IMR-90 (cell line): ENCODE measurements at regions not wholly inside any gene's neighbourhood (a gene's known extent, or its start where the extent isn't known, plus 50 kb on each side); places are given as distances from the start of the nearest gene placed in this dataset.

ENCODE experiments used
- ATAC-seq: fragments of 200-7000 bp; cut with Tn5 transposase; 2 replicates; pipeline ENCODE4 v1.9.1; 2020; ENCODE audit warnings: low read depth, mild to moderate bottlenecking, moderate library complexity
- BruUV-seq: library from RNA; stranded (reverse); fragments of 400-500 nt; replicated peaks from 2 replicates; lab custom pipeline; 2021; lab: Mats Ljungman, UMichigan
- CTCF ChIA-PET: fragments of 300-600 bp; formaldehyde crosslinking; extraction: SDS; loops from one replicate; lab custom pipeline; 2021; ENCODE audit warnings: antibody characterized with exemption; lab: Yijun Ruan, JAX
- POLR2A ChIA-PET: fragments of 300-600 bp; sonication (Branson Sonifier 250); formaldehyde crosslinking; loops from one replicate; lab custom pipeline; 2022; ENCODE audit warnings: antibody characterized with exemption; ENCODE audit not compliant: unreplicated experiment; lab: Charles Lee
- DNase-seq: peaks from one replicate; pipeline ENCODE4 v3.0.0; 2013
- H2AFZ ChIP-seq: replicated peaks from 2 replicates; pipeline ENCODE3; 2013; ENCODE audit warnings: low read length, mild to moderate bottlenecking; ENCODE audit not compliant: poor library complexity
- H2AK5ac ChIP-seq: 2 replicates; pipeline ENCODE4 v1.6.1; 2013; ENCODE audit warnings: low read depth, low read length, inconsistent platforms
- H2AK9ac ChIP-seq: replicated peaks from 2 replicates; pipeline ENCODE3; 2013; ENCODE audit warnings: mild to moderate bottlenecking, low read depth, low read length, moderate library complexity; ENCODE audit not compliant: poor library complexity
- H2BK120ac ChIP-seq: 2 replicates; pipeline ENCODE4 v1.6.1; 2013; ENCODE audit warnings: low read depth, low read length, inconsistent platforms
- H2BK15ac ChIP-seq: 3 replicates; pipeline ENCODE4 v1.6.1; 2013; ENCODE audit warnings: low read depth, low read length, inconsistent platforms
- H2BK20ac ChIP-seq: 2 replicates; pipeline ENCODE4 v1.6.1; 2013; ENCODE audit warnings: low read depth, mild to moderate bottlenecking, inconsistent platforms, low read length, moderate library complexity
- H2BK5ac ChIP-seq: 2 replicates; pipeline ENCODE4 v1.6.1; 2013; ENCODE audit warnings: mild to moderate bottlenecking, low read depth, low read length, inconsistent platforms; ENCODE audit not compliant: poor library complexity, severe bottlenecking
- H3K14ac ChIP-seq: replicated peaks from 2 replicates; pipeline ENCODE4 v1.6.1; 2013; ENCODE audit warnings: low read depth, low read length, inconsistent platforms
- H3K18ac ChIP-seq: 2 replicates; pipeline ENCODE4 v1.6.1; 2013; ENCODE audit warnings: low read depth, low read length, control low read depth
- H3K23ac ChIP-seq: 2 replicates; pipeline ENCODE4 v1.6.1; 2013; ENCODE audit warnings: low read depth, low read length, inconsistent platforms
- H3K27ac ChIP-seq: 2 replicates; pipeline ENCODE4 v1.5.1; 2013; ENCODE audit warnings: mild to moderate bottlenecking, control low read depth, low read length; ENCODE audit not compliant: insufficient read depth
- H3K27me3 ChIP-seq: 2 replicates; pipeline ENCODE4 v1.6.1; 2013; ENCODE audit warnings: low read length; ENCODE audit not compliant: control insufficient read depth, insufficient read depth
- H3K36me3 ChIP-seq: 2 replicates; pipeline ENCODE4 v1.6.1; 2013; ENCODE audit warnings: low read length, mixed read lengths; ENCODE audit not compliant: control insufficient read depth, insufficient read depth
- H3K4ac ChIP-seq: 2 replicates; pipeline ENCODE4 v1.6.1; 2013; ENCODE audit warnings: low read depth, low read length, inconsistent platforms
- H3K4me1 ChIP-seq: 2 replicates; pipeline ENCODE4 v1.6.1; 2013; ENCODE audit warnings: low read length, mixed read lengths; ENCODE audit not compliant: control insufficient read depth, insufficient read depth
- H3K4me2 ChIP-seq: 2 replicates; pipeline ENCODE4 v1.6.1; 2013; ENCODE audit warnings: low read depth, mild to moderate bottlenecking, control low read depth, low read length, moderate library complexity
- H3K4me3 ChIP-seq: 2 replicates; pipeline ENCODE4 v1.5.1; 2013; ENCODE audit warnings: low read depth, mild to moderate bottlenecking, control low read depth, low read length, moderate library complexity; ENCODE audit not compliant: insufficient read depth
- H3K56ac ChIP-seq: 2 replicates; pipeline ENCODE4 v1.6.1; 2013; ENCODE audit warnings: low read length, inconsistent platforms; ENCODE audit not compliant: insufficient read depth; ENCODE audit errors: extremely low read depth
- H3K79me1 ChIP-seq, 2 experiments: 2 replicates each; pipeline ENCODE4 v1.6.1; 2013; ENCODE audit warnings: low read length in 2 of 2, inconsistent platforms in 1 of 2, low read depth in 1 of 2
- H3K9ac ChIP-seq: 2 replicates; pipeline ENCODE4 v1.6.1; 2013; ENCODE audit warnings: low read depth, low read length, control low read depth
- H3K9me1 ChIP-seq: 2 replicates; pipeline ENCODE4 v1.6.1; 2013; ENCODE audit warnings: low read length, inconsistent platforms; ENCODE audit not compliant: insufficient read depth
- H3K9me3 ChIP-seq: 2 replicates; pipeline ENCODE4 v1.6.1; 2013; ENCODE audit warnings: low read length; ENCODE audit not compliant: control insufficient read depth, insufficient read depth
- H4K20me1 ChIP-seq: 2 replicates; pipeline ENCODE4 v1.6.1; 2013; ENCODE audit warnings: low read length, inconsistent platforms; ENCODE audit not compliant: insufficient read depth
- H4K5ac ChIP-seq: 2 replicates; pipeline ENCODE4 v1.6.1; 2013; ENCODE audit warnings: mild to moderate bottlenecking, low read depth, low read length, control low read depth
- H4K8ac ChIP-seq, 2 experiments: 2 replicates each; pipeline ENCODE4 v1.6.1; 2013; ENCODE audit warnings: low read depth in 2 of 2, low read length in 2 of 2, control low read depth in 1 of 2, inconsistent platforms in 1 of 2
- H4K91ac ChIP-seq: 2 replicates; pipeline ENCODE4 v1.6.1; 2013; ENCODE audit warnings: low read depth, low read length, inconsistent platforms; ENCODE audit not compliant: insufficient read depth
- CEBPB ChIP-seq: IDR thresholded peaks from 2 replicates; pipeline ENCODE4 v1.6.1; 2012; ENCODE audit warnings: low read depth, low read length, improper control_type of control experiment
- CTCF ChIP-seq: conservative IDR thresholded peaks from 2 replicates; pipeline ENCODE4 v1.5.1; 2012; ENCODE audit warnings: mild to moderate bottlenecking, low read depth, low read length, improper control_type of control experiment
- MAFK ChIP-seq: IDR thresholded peaks from 2 replicates; pipeline ENCODE4 v1.6.1; 2012; ENCODE audit warnings: low read depth, low read length, improper control_type of control experiment
- NFE2L2 ChIP-seq: fragments of 150-350 bp; IDR thresholded peaks from 2 replicates; pipeline ENCODE4 v1.6.1; 2016; ENCODE audit warnings: low read depth, mild to moderate bottlenecking, low read length
- RFX5 ChIP-seq: IDR thresholded peaks from 2 replicates; pipeline ENCODE4 v1.8.0; 2012; ENCODE audit warnings: low read depth, mild to moderate bottlenecking, low read length, moderate library complexity
- WGBS, 2 experiments: methylation state at CpG; one replicate each; pipeline versions ENCODE4 v1.1.5 to v1.1.7; 2013; ENCODE audit warnings: missing lambda C conversion rate in 2 of 2; ENCODE audit not compliant: insufficient read length in 1 of 2; ENCODE audit errors: extremely low coverage in 2 of 2; 5-methylcytosine and 5-hydroxymethylcytosine counted together
- dilution Hi-C: fragments of 300-500 bp; cut with HindIII; formaldehyde crosslinking; loops from one replicate; pipeline ENCODE4 v1.14.3; 2018; ENCODE audit warnings: low sequenced_read_pairs; ENCODE audit not compliant: unreplicated experiment
- in situ Hi-C: fragments of 300-500 bp; cut with MboI; formaldehyde crosslinking; loops from 3 replicates; pipeline ENCODE4 v1.14.3; 2019; ENCODE audit warnings: low sequenced_read_pairs, inconsistent platforms, mixed read lengths
- intact Hi-C: fragments of 100-400 bp; cut with micrococcal nuclease; formaldehyde crosslinking; loops from 2 replicates; pipeline ENCODE4 v1.10.0; 2022

- no peak overlapping the region for H4K8ac ChIP-seq
- H3K4me1 ChIP-seq = no peaks in the 10 kb centered on the region
- H2AFZ ChIP-seq = no peak overlapping the region
- H3K56ac ChIP-seq = no peak overlapping the region
- in situ Hi-C loops = no loop called here
- H3K4me2 ChIP-seq = no peak overlapping the region
- H3K14ac ChIP-seq = no peak overlapping the region
- ATAC-seq (no peak), DNase-seq (no peak)
- H4K5ac ChIP-seq = no peak overlapping the region
- no peak overlapping the region for H3K23ac ChIP-seq
- H3K4me3 ChIP-seq = no peak overlapping the region
- H2BK20ac ChIP-seq = no peak overlapping the region
- H2AK5ac ChIP-seq = no peak overlapping the region
- CTCF ChIA-PET = no interaction called here
- H3K9me1 ChIP-seq = no peaks in the 10 kb centered on the region
- POLR2A ChIA-PET = no interaction called here
- intact Hi-C loops = no loop called here
- no peak overlapping the region for H2BK15ac ChIP-seq
- H4K91ac ChIP-seq = no peak overlapping the region
- no peak overlapping the region for H3K18ac ChIP-seq
- dilution Hi-C loops = no loop called here
- H3K9me3 ChIP-seq = peaks cover 11% of the 10 kb centered on the region
- 55% methylated on average over 5 of the region's 22 CpGs; no CpG with 5 or more reads in 1 of the 2 experiments for WGBS, 2 experiments
- H4K20me1 ChIP-seq = no peaks in the 10 kb centered on the region
- TF ChIP-seq NFE2L2 (no peak), CTCF (no peak), CEBPB (no peak), MAFK (no peak), RFX5 (no peak)
- H2BK120ac ChIP-seq = no peak overlapping the region
- no peak overlapping the region for H3K27ac ChIP-seq
- no TSS peak for BruUV-seq
- H2AK9ac ChIP-seq = no peak overlapping the region
- no peaks in the 10 kb centered on the region for H3K36me3 ChIP-seq
- no peak overlapping the region for H3K4ac ChIP-seq
- no peaks in the 10 kb centered on the region for H3K27me3 ChIP-seq
- H3K9ac ChIP-seq = no peak overlapping the region
- H3K79me1 ChIP-seq = no peaks in the 10 kb centered on the region
- no peak overlapping the region for H2BK5ac ChIP-seq
Observed at GRCh38 chr1:239255628-239256160, 130.7 kb upstream of the CHRM3 start.
